GM23338 (cell line): ENCODE measurements at regions not wholly inside any gene's neighbourhood (a gene's known extent, or its start where the extent isn't known, plus 50 kb on each side); places are given as distances from the start of the nearest gene placed in this dataset.

Experiments
- ATAC-seq: fragments of 200-7000 bp; cut with Tn5 transposase; 3 replicates; pipeline ENCODE4 v1.9.1; 2020
- DNase-seq: peaks from one replicate; pipeline ENCODE4 v3.0.0-alpha.2; 2015; ENCODE audit warnings: low spot score
- H2AFZ ChIP-seq: fragments of 200-600 bp; sonication (generic); 2 replicates; pipeline ENCODE4 v1.8.0; 2016; ENCODE audit warnings: antibody characterized with exemption, mild to moderate bottlenecking, moderate library complexity
- H3F3A ChIP-seq: fragments of 200-600 bp; sonication (generic); replicated peaks from 2 replicates; pipeline ENCODE4 v1.8.0; 2017; ENCODE audit warnings: antibody characterized with exemption, mixed run types, low read depth
- H3K27ac ChIP-seq: fragments of 200-600 bp; sonication (generic); 2 replicates; pipeline ENCODE4 v1.6.1; 2016; ENCODE audit warnings: low read depth
- H3K27me3 ChIP-seq: fragments of 200-600 bp; sonication (generic); 2 replicates; pipeline ENCODE4 v1.8.0; 2016; ENCODE audit warnings: mild to moderate bottlenecking, mixed run types, moderate library complexity; ENCODE audit not compliant: insufficient read depth
- H3K36me3 ChIP-seq: fragments of 200-600 bp; sonication (generic); 2 replicates; pipeline ENCODE4 v1.8.0; 2016; ENCODE audit warnings: mild to moderate bottlenecking; ENCODE audit not compliant: insufficient read depth
- H3K4me1 ChIP-seq: fragments of 200-600 bp; sonication (generic); 2 replicates; pipeline ENCODE4 v1.8.0; 2016; ENCODE audit warnings: mild to moderate bottlenecking, moderate library complexity; ENCODE audit not compliant: insufficient read depth
- H3K4me2 ChIP-seq: fragments of 200-600 bp; sonication (generic); 2 replicates; pipeline ENCODE4 v1.7.1; 2017; ENCODE audit warnings: mixed run types
- H3K4me3 ChIP-seq: fragments of 200-600 bp; sonication (generic); 2 replicates; pipeline ENCODE4 v1.6.1; 2016; ENCODE audit warnings: mixed run types
- H3K79me2 ChIP-seq: fragments of 200-600 bp; sonication (generic); replicated peaks from 2 replicates; pipeline ENCODE4 v1.8.0; 2017; ENCODE audit warnings: mild to moderate bottlenecking; ENCODE audit not compliant: insufficient read depth
- H3K9me2 ChIP-seq: fragments of 200-600 bp; sonication (generic); 2 replicates; pipeline ENCODE4 v1.8.0; 2017; ENCODE audit not compliant: insufficient read depth
- H4K20me1 ChIP-seq: fragments of 200-600 bp; sonication (generic); replicated peaks from 2 replicates; pipeline ENCODE4 v1.8.0; 2017; ENCODE audit warnings: mild to moderate bottlenecking; ENCODE audit not compliant: insufficient read depth
- H3K27ac Mint-ChIP-seq: 2 replicates; pipeline ENCODE4 v1.8.0; 2020; ENCODE audit warnings: inconsistent platforms, mild to moderate bottlenecking, moderate library complexity, mixed read lengths
- H3K27me3 Mint-ChIP-seq: 3 replicates; pipeline ENCODE4 v1.8.0; 2022; ENCODE audit warnings: low read depth, mild to moderate bottlenecking, moderate library complexity, mixed read lengths, inconsistent platforms; ENCODE audit not compliant: insufficient read depth, poor library complexity
- H3K36me3 Mint-ChIP-seq: 3 replicates; pipeline ENCODE4 v1.8.0; 2021; ENCODE audit warnings: low read depth, mild to moderate bottlenecking, inconsistent platforms, moderate library complexity, mixed read lengths
- H3K4me1 Mint-ChIP-seq: 3 replicates; pipeline ENCODE4 v1.8.0; 2020; ENCODE audit warnings: mild to moderate bottlenecking, inconsistent platforms, mixed read lengths
- H3K4me3 Mint-ChIP-seq: 3 replicates; pipeline ENCODE4 v1.8.0; 2021; ENCODE audit warnings: moderate library complexity, mild to moderate bottlenecking, inconsistent platforms, mixed read lengths
- H3K9me3 Mint-ChIP-seq: 3 replicates; pipeline ENCODE4 v1.8.0; 2020; ENCODE audit warnings: moderate library complexity, mild to moderate bottlenecking, inconsistent platforms, mixed read lengths
- CREB1 ChIP-seq: fragments of 250-450 bp; sonication (Bioruptor Pico); IDR thresholded peaks from 2 replicates; pipeline ENCODE4 v1.5.0; 2020; ENCODE audit warnings: low read depth, mild to moderate bottlenecking, moderate library complexity
- CTCF ChIP-seq, 2 experiments: fragments of 200-600 bp in 1 of 2; sonication (generic) in 1 of 2; conservative IDR thresholded peaks; 2 replicates each; pipeline versions ENCODE4 v1.5.1 to v1.6.1; 2016 to 2017; ENCODE audit warnings: antibody characterized with exemption in 2 of 2, low read depth in 2 of 2, mild to moderate bottlenecking in 2 of 2, moderate library complexity in 1 of 2
- ETS1 ChIP-seq: IDR thresholded peaks from 2 replicates; pipeline ENCODE4 v1.6.1; 2016; ENCODE audit warnings: antibody characterized with exemption
- EZH2 ChIP-seq: fragments of 200-600 bp; sonication (generic); IDR thresholded peaks from one replicate; pipeline ENCODE4 v1.8.0; 2017; ENCODE audit warnings: antibody characterized with exemption, mild to moderate bottlenecking, low read depth; ENCODE audit not compliant: unreplicated experiment
- EZH2phosphoT487 ChIP-seq: fragments of 200-600 bp; sonication (generic); IDR thresholded peaks from one replicate; pipeline ENCODE4 v1.8.1; 2018; ENCODE audit warnings: antibody characterized with exemption; ENCODE audit not compliant: unreplicated experiment
- JUNB ChIP-seq: IDR thresholded peaks from one replicate; pipeline ENCODE4 v1.6.1; 2016; ENCODE audit warnings: antibody characterized with exemption; ENCODE audit not compliant: unreplicated experiment
- POLR2AphosphoS5 ChIP-seq: IDR thresholded peaks from 2 replicates; pipeline ENCODE4 v1.6.1; 2016; ENCODE audit warnings: antibody characterized with exemption, low read depth
- REST ChIP-seq: IDR thresholded peaks from one replicate; pipeline ENCODE4 v1.6.1; 2018; ENCODE audit warnings: antibody characterized with exemption; ENCODE audit not compliant: unreplicated experiment
- STAT1 ChIP-seq: IDR thresholded peaks from one replicate; pipeline ENCODE4 v1.6.1; 2016; ENCODE audit warnings: antibody characterized with exemption; ENCODE audit not compliant: unreplicated experiment
- ZNF331 ChIP-seq: fragments of 250-450 bp; sonication (Bioruptor Pico); IDR thresholded peaks from 2 replicates; pipeline ENCODE4 v1.5.0; 2020; ENCODE audit warnings: low read depth, mild to moderate bottlenecking, moderate library complexity
- ZNF462 ChIP-seq: fragments of 250-450 bp; sonication (Bioruptor Pico); IDR thresholded peaks from 2 replicates; pipeline ENCODE4 v1.5.0; 2020; ENCODE audit warnings: mild to moderate bottlenecking, moderate library complexity

GRCh38 chr1:2871246-2871815 lies 69.8 kb upstream of the TTC34 start:
- Mint-ChIP-seq H3K9me3 (peaks cover 77% of the 10 kb centered on the region), H3K27ac (no peak overlapping the region), H3K27me3 (peaks cover 10% of the 10 kb centered on the region), H3K4me3 (no peak overlapping the region), H3K36me3 (peaks cover 21% of the 10 kb centered on the region), H3K4me1 (no peaks in the 10 kb centered on the region)
- H3K4me3 ChIP-seq, result no peak overlapping the region
- TF ChIP-seq ZNF331 (no peak), EZH2 (no peak), REST (no peak), STAT1 (no peak), EZH2phosphoT487 (no peak), CREB1 (no peak), POLR2AphosphoS5 (no peak), CTCF (conservative IDR thresholded peaks at IDR 0.05; ENCODE audit: low read depth in 2 of 2) (no peak), ETS1 (no peak), JUNB (no peak)
- no peaks in the 10 kb centered on the region for H3K79me2 ChIP-seq
- H3K27ac ChIP-seq, result no peak overlapping the region
- no peak for DNase-seq
- no peak for ATAC-seq
- no peak overlapping the region for H2AFZ ChIP-seq
- no peaks in the 10 kb centered on the region for H3K27me3 ChIP-seq
- no peaks in the 10 kb centered on the region for H3F3A ChIP-seq
- no peaks in the 10 kb centered on the region for H4K20me1 ChIP-seq
- no peaks in the 10 kb centered on the region for H3K4me1 ChIP-seq
- H3K4me2 ChIP-seq, result no peak overlapping the region
- no peaks in the 10 kb centered on the region for H3K9me2 ChIP-seq
- no peaks in the 10 kb centered on the region for H3K36me3 ChIP-seq

- Histone ChIP-seq H3K36me3 (no peaks in the 10 kb centered on the region), H3K4me1 (no peaks in the 10 kb centered on the region), H3F3A (no peaks in the 10 kb centered on the region), H3K4me3 (no peak overlapping the region), H3K9me2 (no peaks in the 10 kb centered on the region), H3K27ac (no peak overlapping the region), H3K4me2 (no peak overlapping the region), H2AFZ (no peak overlapping the region), H3K27me3 (no peaks in the 10 kb centered on the region), H3K79me2 (no peaks in the 10 kb centered on the region), H4K20me1 (no peaks in the 10 kb centered on the region)
- Mint-ChIP-seq H3K27me3 (peaks cover 7% of the 10 kb centered on the region), H3K27ac (no peak overlapping the region), H3K9me3 (peaks cover 78% of the 10 kb centered on the region), H3K4me1 (no peaks in the 10 kb centered on the region), H3K4me3 (no peak overlapping the region), H3K36me3 (peaks cover 20% of the 10 kb centered on the region)
- ATAC-seq (no peak), DNase-seq (no peak)
- TF ChIP-seq ZNF462, result no peak
These were observed 72.7 kb upstream of the TTC34 start for GRCh38 chr1:2874207-2874606.
